ENCODE measurements at regions not wholly inside any gene's neighbourhood (a gene's known extent, or its start where the extent isn't known, plus 50 kb on each side); places are given as distances from the start of the nearest gene placed in this dataset.

DNA sequence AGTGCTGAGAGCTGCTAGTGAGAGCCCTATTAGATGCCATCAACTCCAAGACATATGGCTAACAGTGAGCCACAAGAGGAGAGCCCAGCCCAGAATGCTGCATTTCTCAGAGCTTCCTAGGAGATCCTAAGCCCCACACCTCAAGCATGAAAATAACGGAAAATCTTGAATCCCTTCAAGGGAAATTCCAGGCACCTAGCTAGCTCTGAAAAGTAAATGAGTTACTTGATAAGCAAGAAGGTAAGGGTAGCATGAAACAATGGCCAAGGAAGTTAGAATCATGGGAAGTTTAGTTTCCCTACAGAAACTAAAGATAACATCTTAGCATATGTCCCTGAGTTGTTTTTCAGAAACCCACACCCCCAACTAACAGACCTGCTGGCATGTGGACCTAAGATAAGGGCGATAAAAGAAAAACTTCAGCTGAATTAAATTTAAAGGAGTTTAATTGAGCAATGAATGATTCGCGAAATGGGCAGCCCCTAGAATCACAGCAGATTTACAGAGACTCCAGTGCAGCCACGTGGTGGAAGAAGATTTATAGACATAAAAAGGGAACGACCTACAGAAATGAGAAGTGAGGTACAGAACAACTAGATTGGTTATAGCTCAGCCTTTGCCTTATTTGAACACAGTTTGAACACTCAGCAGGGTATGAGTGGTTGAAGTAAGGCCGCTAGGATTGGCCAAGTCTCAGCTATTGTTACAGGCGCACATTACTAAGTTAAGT, 301.3 kb upstream of the DACH1 start:
- DNase-seq (ENCODE audit: low read depth in 2 of 2): no peak

DNA sequence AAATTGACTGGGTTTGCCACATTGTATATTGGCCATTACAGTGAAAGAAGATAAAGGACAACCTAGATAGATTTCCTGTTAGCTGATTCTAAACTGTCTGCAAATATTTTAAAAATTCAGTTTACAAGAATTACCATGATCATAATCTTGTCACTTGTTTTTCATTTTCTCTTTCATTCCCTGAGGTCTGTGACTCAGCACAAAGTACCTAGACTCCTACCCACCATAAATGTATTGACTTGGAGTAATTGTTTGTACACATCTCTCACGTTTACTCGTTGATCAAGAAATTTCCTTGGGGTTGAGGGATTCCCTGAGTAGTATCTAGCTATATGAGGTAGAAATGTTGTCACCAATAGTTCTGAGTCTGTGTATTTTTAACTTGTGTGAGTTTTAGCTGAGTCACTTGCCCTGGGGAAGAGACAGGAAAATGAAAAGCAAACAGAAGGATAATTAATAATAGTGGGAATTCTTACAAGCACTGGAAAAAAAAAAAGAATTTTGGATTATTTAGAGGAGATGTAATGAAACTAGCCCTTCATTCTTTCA, 299.2 kb upstream of the DACH1 start:
- DNase-seq (ENCODE audit: low read depth in 2 of 2): no peak

DNA sequence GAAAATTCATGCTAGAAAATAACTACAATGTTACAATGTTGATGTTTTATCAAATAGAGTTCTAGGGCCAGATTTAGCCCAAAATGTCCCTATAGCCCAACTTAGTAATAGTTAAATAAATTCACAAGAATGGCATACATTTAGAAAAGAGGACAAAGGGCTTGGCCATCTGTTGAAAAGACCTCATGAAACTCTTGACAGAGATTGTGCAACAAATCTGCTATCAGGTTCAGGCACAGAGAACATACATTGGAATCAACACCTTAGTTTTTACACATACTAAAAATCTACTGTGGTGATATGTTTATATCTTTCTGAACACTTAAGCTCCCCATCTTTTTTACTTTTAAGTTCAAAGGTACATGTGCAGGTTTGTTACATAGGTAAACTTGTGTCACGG, 298.3 kb upstream of the DACH1 start:
- DNase-seq (ENCODE audit: low read depth in 2 of 2): no peak

DNA sequence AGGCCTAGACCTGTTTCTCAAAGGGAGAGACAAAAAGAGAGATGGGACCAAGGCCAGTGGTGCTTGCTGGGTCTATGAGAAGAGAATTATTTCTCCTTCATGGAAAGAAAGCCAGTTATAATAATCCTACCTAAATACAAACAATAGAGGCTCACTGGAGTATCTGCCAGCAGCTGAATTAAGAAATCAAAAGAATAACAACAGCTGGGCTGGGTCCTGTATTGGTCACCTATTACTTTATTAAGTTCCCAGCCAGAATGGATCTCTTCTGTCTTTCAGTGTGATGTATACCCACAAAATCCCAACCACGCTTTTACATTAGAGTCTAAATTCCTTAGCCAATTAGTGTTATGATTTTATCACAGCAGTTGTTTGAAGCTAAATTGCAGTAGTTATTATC, 297.8 kb upstream of the DACH1 start:
- DNase-seq (ENCODE audit: low read depth in 2 of 2): no peak

DNA sequence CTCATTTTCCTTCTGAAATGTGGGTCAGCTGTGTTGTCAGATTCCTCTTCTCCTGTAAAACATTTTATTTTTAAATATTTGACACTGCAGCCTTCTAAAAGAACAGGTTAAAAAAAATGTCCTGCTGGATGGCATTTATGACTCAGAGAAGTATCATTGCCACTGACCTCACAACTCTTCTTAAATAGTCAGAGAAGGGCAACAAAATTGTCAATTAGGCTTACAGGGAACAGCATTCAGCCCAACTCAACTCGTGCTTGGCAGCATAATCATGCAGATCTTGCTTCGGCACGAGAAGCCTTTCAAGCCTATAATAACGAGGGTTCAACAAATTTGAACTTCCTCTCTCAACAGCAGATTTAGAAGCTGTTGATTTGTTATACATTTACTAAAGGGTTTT, 296.7 kb upstream of the DACH1 start:
- no peak for DNase-seq (ENCODE audit: low read depth in 2 of 2)

DNA sequence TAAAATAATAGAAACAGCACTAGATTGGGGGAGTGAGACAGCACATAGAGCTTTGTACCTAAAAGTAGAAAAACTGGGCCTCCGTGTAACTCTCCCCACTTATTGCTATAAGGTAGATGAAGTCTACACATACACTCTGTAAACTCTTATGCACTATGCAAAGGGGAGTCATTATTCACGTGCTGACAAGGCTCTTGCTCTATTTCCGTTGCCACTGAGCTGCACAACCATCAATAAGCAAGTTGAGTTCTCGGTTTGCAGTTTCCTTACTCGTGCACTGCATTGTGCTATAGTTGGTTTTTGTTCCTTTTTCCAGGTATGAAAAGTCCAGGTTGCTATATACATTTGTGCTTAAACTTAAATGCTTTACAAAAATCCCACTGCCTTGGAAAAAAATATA, 294.0 kb upstream of the DACH1 start:
- DNase-seq (ENCODE audit: low read depth in 2 of 2): no peak

DNA sequence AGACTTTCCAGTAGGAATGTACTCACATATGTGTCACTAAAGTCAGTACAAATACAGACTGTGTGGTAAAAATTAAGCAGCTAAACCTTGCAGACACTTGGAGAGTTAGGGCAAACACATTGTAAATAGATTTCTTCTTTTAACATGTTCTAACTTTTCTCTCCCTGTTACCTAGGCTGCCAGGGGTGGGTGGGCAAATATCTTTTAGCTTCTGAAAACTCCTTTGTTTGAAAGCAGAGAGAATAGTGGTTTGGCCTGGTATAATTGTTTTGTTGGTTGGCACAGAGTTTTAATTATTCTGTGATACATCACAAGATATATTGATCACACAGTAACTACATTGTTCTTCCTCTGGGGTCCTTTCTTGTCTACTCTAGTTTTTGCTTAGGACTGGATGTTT, 289.8 kb upstream of the DACH1 start:
- DNase-seq (ENCODE audit: low read depth in 2 of 2): no peak

DNA sequence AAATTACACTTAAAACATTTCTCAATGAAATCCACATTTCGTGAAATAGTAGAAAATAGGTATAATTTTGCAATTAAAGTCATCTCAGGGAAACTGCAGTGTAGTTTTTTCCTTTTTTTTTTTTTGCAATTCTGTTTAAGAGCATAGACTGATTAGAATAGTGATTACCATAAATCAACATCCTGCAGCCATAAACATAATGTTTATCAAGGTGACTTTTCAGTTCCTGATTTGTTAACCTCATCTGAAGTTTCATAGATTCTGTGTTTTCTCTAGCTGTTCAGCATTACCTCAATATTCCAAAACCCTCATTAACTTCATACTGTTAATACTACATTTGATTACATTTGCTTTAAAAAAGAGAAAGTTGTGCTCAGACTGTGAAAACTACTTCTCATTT, 286.3 kb upstream of the DACH1 start:
- DNase-seq (ENCODE audit: low read depth in 2 of 2): no peak

DNA sequence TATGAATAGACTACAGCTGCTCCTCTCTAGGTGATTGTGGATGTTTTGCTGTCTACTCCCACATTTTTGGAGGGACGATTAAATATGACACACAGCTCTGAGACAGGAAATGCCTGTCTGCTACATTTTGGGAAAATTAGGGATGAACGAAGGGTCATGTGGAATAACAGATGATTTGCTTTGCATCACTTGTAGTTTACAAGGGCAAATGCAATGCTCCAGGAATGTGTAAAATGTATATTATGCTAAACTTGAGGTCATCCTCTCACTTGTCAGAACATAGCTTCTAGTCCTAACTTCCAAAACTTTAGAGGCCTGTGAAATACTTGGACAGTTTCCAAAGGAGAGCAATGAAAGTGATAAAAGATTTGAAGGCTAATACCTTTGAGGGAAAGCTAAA, 284.2 kb upstream of the DACH1 start:
- DNase-seq (ENCODE audit: low read depth in 2 of 2): no peak

DNA sequence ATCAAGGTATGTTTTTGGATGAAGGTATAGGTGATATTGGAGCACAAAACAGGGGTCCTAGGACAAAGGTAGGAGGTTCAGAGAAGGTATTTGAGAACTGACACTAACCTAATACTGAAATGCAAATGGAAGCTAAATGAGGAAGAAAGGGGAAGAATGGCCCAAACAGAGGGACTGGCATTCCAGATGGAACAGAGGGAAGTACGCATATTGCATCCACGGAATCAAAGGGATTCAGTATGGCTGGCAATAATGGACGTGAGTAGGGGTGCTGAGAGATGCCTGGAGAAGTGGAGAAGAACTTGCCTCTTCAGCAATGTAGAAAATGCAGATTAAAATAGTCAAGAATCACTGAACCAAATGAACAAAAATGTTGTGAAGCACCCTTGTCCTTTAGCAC, 283.5 kb upstream of the DACH1 start:
- DNase-seq (ENCODE audit: low read depth in 2 of 2): no peak

DNA sequence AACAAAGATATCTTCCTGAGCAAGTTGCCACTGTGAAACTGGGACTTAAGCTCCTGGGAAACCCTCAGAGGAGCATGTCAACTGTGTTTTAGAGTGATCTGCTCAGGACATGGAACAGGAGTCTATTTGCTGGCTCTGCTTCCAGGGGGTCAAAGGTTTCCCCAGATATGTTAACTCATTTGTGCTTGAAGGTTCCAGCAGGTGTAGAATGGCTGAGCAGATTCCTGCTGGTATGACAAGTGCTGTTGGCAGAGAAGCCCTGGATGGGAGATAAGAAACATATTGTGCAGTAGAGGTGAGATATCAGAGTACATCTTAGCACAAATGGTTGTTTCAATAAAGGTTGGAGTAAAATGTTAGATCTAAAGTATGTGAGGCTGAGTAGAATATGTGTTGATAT, 282.7 kb upstream of the DACH1 start:
- DNase-seq (ENCODE audit: low read depth in 2 of 2): no peak

DNA sequence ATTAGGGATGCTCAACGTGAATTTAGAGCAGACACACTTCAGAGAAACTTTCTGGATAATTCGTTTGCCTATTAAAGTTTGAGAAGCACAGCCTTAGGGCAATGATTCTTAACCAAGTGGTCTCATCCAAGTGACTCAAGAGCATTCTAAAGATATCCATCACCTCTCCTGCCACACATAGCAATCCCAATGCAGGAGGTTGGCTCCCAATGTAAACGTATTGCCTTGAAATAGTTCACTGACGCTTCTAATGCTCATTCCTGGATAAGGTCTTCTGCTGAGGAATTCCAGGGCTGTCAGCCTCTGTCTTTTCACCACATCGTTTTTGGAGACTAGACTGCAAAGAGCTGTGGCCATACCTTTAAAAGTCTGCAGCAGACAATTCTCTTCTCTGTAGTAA, 279.8 kb upstream of the DACH1 start:
- no peak for DNase-seq (ENCODE audit: low read depth in 2 of 2)

DNA sequence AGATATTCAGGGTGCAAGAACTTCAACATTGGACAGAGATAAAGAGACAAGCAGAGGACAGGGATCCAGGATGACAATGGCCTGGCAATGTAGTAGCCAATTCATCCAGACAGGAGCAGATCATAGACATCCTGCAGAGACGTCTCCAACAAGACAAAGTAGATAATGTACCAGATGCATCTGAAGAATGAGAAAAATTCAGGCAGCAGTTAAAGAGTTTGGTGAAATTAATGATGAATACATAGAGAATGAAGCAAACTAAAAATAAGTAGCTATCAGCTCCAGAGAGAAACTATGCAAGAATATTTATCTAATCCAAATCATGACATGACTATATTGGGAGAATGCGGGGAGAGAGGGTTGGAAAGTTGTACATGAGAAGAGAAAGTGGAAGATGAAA, 278.4 kb upstream of the DACH1 start:
- no peak for DNase-seq (ENCODE audit: low read depth in 2 of 2)

DNA sequence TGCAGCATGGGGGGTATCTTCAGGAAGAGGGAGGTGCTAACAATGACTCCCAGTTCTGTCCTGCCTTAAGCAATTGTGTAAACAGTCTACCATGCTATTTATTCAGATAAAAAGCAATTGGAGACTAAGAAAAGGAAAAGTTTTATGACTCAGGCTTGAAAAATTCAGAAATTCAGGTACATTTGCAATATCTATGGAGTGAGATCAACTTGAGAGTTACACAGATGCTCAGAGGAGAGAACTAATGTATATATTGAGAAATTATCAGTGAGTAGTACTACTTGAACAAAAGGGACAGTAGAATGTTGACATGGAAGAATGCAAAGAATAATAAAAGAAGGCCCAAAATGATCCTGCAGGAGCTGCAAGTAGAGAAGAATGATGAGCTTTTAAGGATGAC, 277.6 kb upstream of the DACH1 start:
- no peak for DNase-seq (ENCODE audit: low read depth in 2 of 2)

DNA sequence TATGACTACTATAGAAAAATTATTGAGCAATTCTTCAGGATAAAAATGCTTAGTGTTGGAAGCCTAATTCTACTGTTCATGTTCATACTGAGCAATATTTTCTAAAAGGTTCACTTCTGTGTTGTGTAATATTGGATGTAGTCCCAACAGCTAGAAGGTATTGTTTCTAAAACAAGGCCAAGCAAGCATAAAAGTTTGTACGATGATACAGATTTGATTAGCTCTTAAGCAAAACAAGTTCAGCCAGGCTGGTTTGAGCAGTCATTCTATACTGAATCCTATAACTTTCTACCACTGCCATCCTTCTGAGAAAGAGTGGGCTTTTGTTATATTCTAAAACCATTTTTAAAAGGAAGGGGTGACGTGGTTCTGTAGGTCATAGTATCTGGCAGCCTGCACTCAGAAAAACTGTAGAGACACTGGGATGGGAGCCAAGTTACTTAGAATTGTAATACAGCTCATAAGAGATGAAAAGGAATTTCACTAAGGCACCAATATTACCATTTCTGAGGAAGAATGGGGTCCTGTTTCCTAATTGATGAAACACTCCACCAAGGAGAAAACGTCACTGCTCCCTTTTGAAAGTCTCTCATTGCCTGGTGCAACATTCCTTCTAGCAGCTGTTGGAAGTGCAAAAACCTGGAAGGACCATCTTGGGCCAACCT, 275.0 kb upstream of the DACH1 start:
- DNase-seq (ENCODE audit: low read depth in 2 of 2): no peak

DNA sequence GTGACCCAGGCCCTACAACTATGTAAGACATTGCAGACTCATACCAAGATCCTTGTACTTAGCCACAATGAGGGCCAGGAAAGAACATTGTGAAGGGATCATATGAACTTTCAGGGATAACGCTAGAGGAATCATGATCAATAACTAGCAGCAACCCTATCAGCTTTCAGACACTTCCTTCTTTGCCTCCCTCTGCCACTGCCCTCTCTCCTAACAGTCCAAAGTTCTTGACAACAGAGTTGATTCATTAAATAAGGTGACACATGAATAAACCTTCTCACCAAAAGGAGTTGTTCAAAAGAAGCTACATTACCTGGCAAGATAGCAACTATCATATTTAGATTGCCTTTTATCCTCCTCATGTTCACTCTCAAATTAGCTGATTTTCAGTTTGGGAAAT, 272.2 kb upstream of the DACH1 start:
- no peak for DNase-seq (ENCODE audit: low read depth in 2 of 2)

DNA sequence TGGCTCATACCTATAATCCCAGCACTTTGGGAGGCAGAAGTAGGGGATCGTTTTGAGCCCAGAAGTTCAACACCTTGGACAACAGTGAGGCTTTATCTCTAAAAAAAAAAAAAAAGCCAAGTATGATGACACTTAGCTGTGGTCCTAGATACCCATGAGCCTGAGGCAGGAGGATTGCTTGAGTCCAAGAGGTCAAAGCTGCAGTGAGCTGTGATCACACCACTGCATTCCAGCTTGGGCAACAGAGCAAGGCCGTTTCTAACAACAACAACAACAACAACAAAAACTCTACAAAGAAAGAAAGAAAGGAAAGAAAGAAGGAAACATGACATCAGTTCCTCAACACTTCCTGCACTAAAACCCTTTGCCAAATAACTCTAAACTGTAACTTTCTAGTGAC, 265.1 kb upstream of the DACH1 start:
- no peak for DNase-seq (ENCODE audit: low read depth in 2 of 2)

DNA sequence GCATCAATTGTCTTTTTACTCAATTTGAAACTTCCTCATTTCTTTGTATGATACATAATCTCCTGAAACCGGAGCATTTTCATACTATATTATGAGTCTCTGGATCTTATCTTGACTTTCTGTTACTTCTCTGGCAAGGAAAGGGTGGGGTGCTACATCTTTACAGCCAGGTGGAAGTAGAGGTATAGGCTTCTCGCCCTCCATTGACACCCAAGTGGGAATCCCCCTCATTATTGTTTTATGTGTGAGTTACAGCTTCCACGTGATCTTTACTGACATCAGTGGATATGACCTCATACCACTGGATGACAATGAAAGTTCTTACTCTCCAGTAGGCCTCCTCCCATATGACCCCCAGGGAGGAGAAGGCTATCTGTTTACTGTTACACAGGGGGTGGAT, 262.1 kb upstream of the DACH1 start:
- no peak for DNase-seq (ENCODE audit: low read depth in 2 of 2)

DNA sequence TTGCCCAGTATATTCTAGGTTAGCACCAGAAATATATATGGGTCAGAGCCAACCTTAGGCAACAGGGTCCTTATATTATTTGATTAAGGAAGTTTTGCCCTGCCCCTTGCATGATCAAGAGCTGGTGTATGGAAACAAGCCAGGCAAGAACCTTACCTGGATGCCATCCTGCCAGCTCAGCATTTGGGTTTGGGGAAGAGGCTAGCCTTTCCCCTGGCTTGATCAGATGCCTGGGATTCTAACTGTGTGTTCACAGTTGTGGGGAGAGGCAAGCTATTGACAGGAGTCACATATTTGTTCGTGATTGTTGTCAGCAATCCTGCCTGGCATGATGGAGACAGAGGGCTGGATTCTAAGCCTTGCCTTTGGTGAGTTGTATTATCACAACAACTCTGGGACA, 260.0 kb upstream of the DACH1 start:
- no peak for DNase-seq (ENCODE audit: low read depth in 2 of 2)

DNA sequence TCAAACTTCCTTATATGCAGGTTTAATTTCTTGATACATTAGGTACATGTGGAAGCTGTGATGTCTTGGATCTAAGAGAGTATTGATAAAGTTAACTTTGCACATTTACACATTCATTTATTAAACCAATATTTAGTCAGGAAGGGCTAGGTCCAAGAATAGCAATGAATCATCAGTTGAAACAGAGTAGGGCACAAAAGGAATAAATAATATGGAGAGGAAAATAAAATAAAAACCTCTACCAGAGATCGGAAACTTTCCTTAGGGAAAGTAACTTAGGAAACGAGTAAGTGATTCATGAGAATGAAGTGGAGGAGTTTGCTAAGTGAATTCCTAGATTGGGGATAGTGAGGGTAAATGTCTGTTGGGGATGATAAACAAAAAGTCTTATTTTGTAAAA, 259.4 kb upstream of the DACH1 start:
- DNase-seq (ENCODE audit: low read depth in 2 of 2): no peak

DNA sequence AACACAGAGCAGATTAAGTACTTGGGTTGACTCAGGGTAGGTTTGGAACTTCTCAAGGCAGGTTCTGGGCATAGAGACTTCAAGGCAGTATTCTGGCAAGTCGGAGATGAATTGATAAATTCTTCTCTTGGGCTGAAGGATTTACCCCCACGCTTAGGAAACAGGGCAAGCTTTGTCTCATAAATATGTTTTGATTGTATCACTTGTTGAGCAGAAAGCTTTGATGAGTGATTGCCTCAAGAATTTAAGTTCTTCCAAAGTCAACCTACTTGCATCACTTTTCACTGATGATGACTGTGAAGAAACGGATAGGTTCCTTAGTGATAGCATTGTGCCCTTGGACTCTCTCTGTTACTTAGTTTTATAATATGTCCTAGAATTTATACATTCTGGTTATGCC, 258.6 kb upstream of the DACH1 start:
- no peak for DNase-seq (ENCODE audit: low read depth in 2 of 2)

DNA sequence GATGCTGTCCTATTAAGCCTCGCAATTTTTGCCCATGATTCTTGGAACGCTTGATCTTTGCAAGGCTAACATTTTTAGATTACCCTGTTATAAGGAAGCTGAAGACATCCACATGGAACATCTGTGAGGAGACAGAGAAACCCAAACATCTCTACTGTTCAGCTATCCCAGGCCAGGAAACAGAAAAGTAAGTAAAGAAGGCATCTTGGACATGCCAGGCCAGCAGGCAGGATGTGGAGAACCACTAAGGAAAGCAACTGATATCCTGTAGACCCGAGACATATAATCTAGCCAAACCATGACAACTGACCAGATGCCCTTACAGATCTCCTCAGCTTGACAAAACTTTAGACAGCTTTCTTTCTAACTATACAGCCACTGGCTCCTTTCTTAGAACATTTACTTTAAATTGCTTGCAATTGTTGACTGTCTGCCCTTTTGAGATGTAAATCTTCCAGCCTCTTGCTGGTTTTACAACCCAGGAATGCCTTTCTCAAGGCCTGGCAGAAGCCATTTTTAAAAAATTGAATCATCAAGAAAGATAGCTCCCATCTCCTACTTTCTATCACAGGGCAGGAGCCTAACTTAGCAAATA, 255.8 kb upstream of the DACH1 start:
- DNase-seq (ENCODE audit: low read depth in 2 of 2): no peak

DNA sequence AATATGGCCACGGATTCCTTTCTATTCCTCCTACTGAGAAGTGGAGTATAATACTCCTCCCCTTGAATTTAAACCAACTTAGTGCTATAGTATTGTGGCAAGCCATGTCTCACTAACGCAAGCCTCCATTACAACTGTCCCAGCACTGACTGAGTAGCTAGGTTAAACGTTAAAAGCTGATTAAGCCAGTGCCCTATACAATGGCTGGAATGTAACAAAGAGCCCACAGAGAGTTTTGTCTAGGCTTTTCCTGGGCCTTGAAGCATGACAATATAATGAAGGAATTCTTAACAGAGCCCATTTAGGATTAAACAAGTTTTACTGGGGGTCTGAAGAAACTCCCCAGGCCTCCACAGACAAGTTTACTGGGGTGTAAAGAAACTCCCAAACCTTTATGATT, 254.5 kb upstream of the DACH1 start:
- no peak for DNase-seq (ENCODE audit: low read depth in 2 of 2)

Measured in stimulated activated CD8-positive, alpha-beta memory T cell treated with anti-CD3 and anti-CD28 coated beads, Interleukin-15, amount 100 ng/mL, for 48 hours (primary cell).